H9 (cell line): ENCODE measurements at regions not wholly inside any gene's neighbourhood (a gene's known extent, or its start where the extent isn't known, plus 50 kb on each side); places are given as distances from the start of the nearest gene placed in this dataset.

Source experiments
- DNase-seq: peaks from one replicate; pipeline ENCODE4 v3.0.0-alpha.2; 2017
- H2AFZ ChIP-seq: one replicate; pipeline ENCODE4 v1.6.1; 2013; ENCODE audit warnings: mild to moderate bottlenecking, low read length, control low read depth, moderate library complexity
- H2AK5ac ChIP-seq: 2 replicates; pipeline ENCODE4 v1.6.1; 2013; ENCODE audit warnings: low read length, control low read depth, mixed read lengths; ENCODE audit not compliant: insufficient read length
- H2BK120ac ChIP-seq: one replicate; pipeline ENCODE4 v1.6.1; 2013; ENCODE audit warnings: low read depth, mild to moderate bottlenecking, low read length, control low read depth, inconsistent platforms; ENCODE audit not compliant: poor library complexity, severe bottlenecking
- H2BK12ac ChIP-seq: 2 replicates; pipeline ENCODE4 v1.6.1; 2013; ENCODE audit warnings: low read length, control low read depth, mixed read lengths, low read depth; ENCODE audit not compliant: insufficient read length
- H2BK15ac ChIP-seq: 2 replicates; pipeline ENCODE4 v1.6.1; 2013; ENCODE audit warnings: low read depth, low read length, control low read depth
- H2BK20ac ChIP-seq: one replicate; pipeline ENCODE4 v1.6.1; 2013; ENCODE audit warnings: low read depth, mild to moderate bottlenecking, low read length, control low read depth, inconsistent platforms; ENCODE audit not compliant: poor library complexity, severe bottlenecking
- H2BK5ac ChIP-seq: 2 replicates; pipeline ENCODE4 v1.6.1; 2013; ENCODE audit warnings: low read length, control low read depth, mixed read lengths; ENCODE audit not compliant: insufficient read length
- H3K14ac ChIP-seq: 2 replicates; pipeline ENCODE4 v1.6.1; 2013; ENCODE audit warnings: low read length, control low read depth; ENCODE audit not compliant: insufficient read depth
- H3K18ac ChIP-seq: 2 replicates; pipeline ENCODE4 v1.6.1; 2013; ENCODE audit warnings: low read depth, mild to moderate bottlenecking, mixed read lengths, low read length, control low read depth; ENCODE audit not compliant: insufficient read length
- H3K23ac ChIP-seq: 2 replicates; pipeline ENCODE4 v1.6.1; 2013; ENCODE audit warnings: low read length, control low read depth, mixed read lengths, low read depth; ENCODE audit not compliant: insufficient read length
- H3K23me2 ChIP-seq: 2 replicates; pipeline ENCODE4 v1.6.1; 2013; ENCODE audit warnings: low read depth, mild to moderate bottlenecking, mixed read lengths, low read length, control low read depth; ENCODE audit not compliant: insufficient read length, poor library complexity, severe bottlenecking
- H3K27ac ChIP-seq: 2 replicates; pipeline ENCODE4 v1.5.1; 2013; ENCODE audit warnings: low read length, control low read depth, mixed read lengths, low read depth; ENCODE audit not compliant: insufficient read length
- H3K27me3 ChIP-seq: 2 replicates; pipeline ENCODE4 v1.6.1; 2013; ENCODE audit warnings: low read length, control low read depth, inconsistent platforms; ENCODE audit not compliant: insufficient read depth
- H3K4ac ChIP-seq: 2 replicates; pipeline ENCODE4 v1.6.1; 2013; ENCODE audit warnings: low read depth, mild to moderate bottlenecking, control low read depth, inconsistent platforms, low read length, moderate library complexity
- H3K4me1 ChIP-seq: 2 replicates; pipeline ENCODE4 v1.6.1; 2013; ENCODE audit warnings: low read length, control low read depth, inconsistent platforms; ENCODE audit not compliant: insufficient read depth
- H3K4me2 ChIP-seq: 2 replicates; pipeline ENCODE4 v1.6.1; 2013; ENCODE audit warnings: low read length, control low read depth, mixed read lengths; ENCODE audit not compliant: insufficient read length, insufficient read depth
- H3K56ac ChIP-seq: 2 replicates; pipeline ENCODE4 v1.6.1; 2013; ENCODE audit warnings: low read depth, mild to moderate bottlenecking, mixed read lengths, low read length, control low read depth; ENCODE audit not compliant: insufficient read length
- H3K79me1 ChIP-seq: 2 replicates; pipeline ENCODE4 v1.6.1; 2013; ENCODE audit warnings: low read depth, mild to moderate bottlenecking, moderate library complexity, low read length, control low read depth, inconsistent platforms; ENCODE audit not compliant: insufficient read depth, poor library complexity, severe bottlenecking
- H3K79me2 ChIP-seq: 2 replicates; pipeline ENCODE4 v1.6.1; 2013; ENCODE audit warnings: low read length, control low read depth, inconsistent platforms; ENCODE audit not compliant: insufficient read depth
- H3K9ac ChIP-seq: 2 replicates; pipeline ENCODE4 v1.6.1; 2013; ENCODE audit warnings: low read length, control low read depth, mixed read lengths; ENCODE audit not compliant: insufficient read length; ENCODE audit errors: extremely low read depth
- H3K9me3 ChIP-seq: one replicate; pipeline ENCODE4 v1.6.1; 2013; ENCODE audit warnings: low read depth, low read length, inconsistent platforms; ENCODE audit not compliant: control insufficient read depth
- H3T11ph ChIP-seq: one replicate; pipeline ENCODE4 v1.6.1; 2013; ENCODE audit warnings: mild to moderate bottlenecking, low read length, control low read depth, inconsistent platforms
- H4K20me1 ChIP-seq: one replicate; pipeline ENCODE4 v1.6.1; 2013; ENCODE audit not compliant: control insufficient read depth, insufficient read length, insufficient read depth
- H4K5ac ChIP-seq: 2 replicates; pipeline ENCODE4 v1.6.1; 2013; ENCODE audit warnings: low read depth, mild to moderate bottlenecking, mixed read lengths, low read length, control low read depth; ENCODE audit not compliant: insufficient read length
- H4K8ac ChIP-seq: replicated peaks from 2 replicates; pipeline ENCODE4 v1.6.1; 2013; ENCODE audit warnings: low read length, control low read depth, mixed read lengths, low read depth; ENCODE audit not compliant: insufficient read length
- H4K91ac ChIP-seq: 2 replicates; pipeline ENCODE4 v1.6.1; 2013; ENCODE audit warnings: low read depth, mild to moderate bottlenecking, moderate library complexity, mixed read lengths, low read length, control low read depth; ENCODE audit not compliant: insufficient read length
- H3K27ac Mint-ChIP-seq, 3 experiments: 2 replicates in 2 of 3; 3 replicates in 1 of 3; pipeline ENCODE4 v1.8.0; 2020 to 2021; ENCODE audit warnings: mixed read lengths in 3 of 3, mild to moderate bottlenecking in 1 of 3, moderate library complexity in 1 of 3
- H3K27me3 Mint-ChIP-seq: 2 replicates; pipeline ENCODE4 v1.8.0; 2021; ENCODE audit warnings: low read depth, mild to moderate bottlenecking, moderate library complexity, mixed read lengths
- H3K36me3 Mint-ChIP-seq, 3 experiments: 2 replicates in 2 of 3; 3 replicates in 1 of 3; pipeline ENCODE4 v1.8.0; 2020 to 2021; ENCODE audit warnings: low read depth in 3 of 3, mixed read lengths in 3 of 3; ENCODE audit not compliant: insufficient read depth in 1 of 3
- H3K4me1 Mint-ChIP-seq, 2 experiments: 2 replicates each; pipeline ENCODE4 v1.8.0; 2020; ENCODE audit warnings: mixed read lengths in 2 of 2
- H3K4me3 Mint-ChIP-seq, 2 experiments: 2 replicates in 1 of 2; 3 replicates in 1 of 2; pipeline ENCODE4 v1.8.0; 2020 to 2021; ENCODE audit warnings: mild to moderate bottlenecking in 2 of 2, mixed read lengths in 2 of 2, moderate library complexity in 1 of 2
- H3K9me3 Mint-ChIP-seq, 2 experiments: 2 replicates in 1 of 2; 3 replicates in 1 of 2; pipeline ENCODE4 v1.8.0; 2020; ENCODE audit warnings: mild to moderate bottlenecking in 2 of 2, mixed read lengths in 2 of 2, moderate library complexity in 1 of 2
- CTCF ChIP-seq: fragments of 200-600 bp; sonication (generic); conservative IDR thresholded peaks from 3 replicates; pipeline ENCODE4 v1.8.0; 2021; ENCODE audit warnings: antibody characterized with exemption, mild to moderate bottlenecking
- WGBS: extraction: QIAGEN DNeasy Blood & Tissue Kit; methylation state at CpG from one replicate; pipeline ENCODE4 v1.1.7; 2013; ENCODE audit warnings: missing lambda C conversion rate, low lambda C conversion rate, mixed read lengths; ENCODE audit not compliant: insufficient read length; ENCODE audit errors: extremely low coverage; 5-methylcytosine and 5-hydroxymethylcytosine counted together

GRCh38 chr2:194323740-194324139 lies 1333.3 kb upstream of the SLC39A10 start:
- Histone ChIP-seq H3K79me2 (no peaks in the 10 kb centered on the region), H3K9ac (no peak overlapping the region), H4K91ac (no peak overlapping the region), H3T11ph (no peak overlapping the region), H2BK20ac (no peak overlapping the region), H2AK5ac (no peak overlapping the region), H3K14ac (no peak overlapping the region), H4K20me1 (no peaks in the 10 kb centered on the region), H3K4me1 (no peaks in the 10 kb centered on the region), H2BK12ac (no peak overlapping the region), H4K5ac (no peak overlapping the region), H3K27me3 (no peaks in the 10 kb centered on the region), H2AFZ (no peak overlapping the region), H4K8ac (no peak overlapping the region), H3K23ac (no peak overlapping the region), H3K4ac (no peak overlapping the region), H3K79me1 (no peaks in the 10 kb centered on the region), H3K27ac (no peak overlapping the region), H3K23me2 (no peaks in the 10 kb centered on the region), H2BK120ac (no peak overlapping the region), H3K9me3 (no peaks in the 10 kb centered on the region), H3K18ac (no peak overlapping the region), H2BK15ac (no peak overlapping the region), H3K4me2 (no peak overlapping the region), H3K56ac (no peak overlapping the region), H2BK5ac (no peak overlapping the region)
- Mint-ChIP-seq H3K4me1 (no peaks in the 10 kb centered on the region), H3K27ac (no peak overlapping the region), H3K4me3 (no peak overlapping the region), H3K27me3 (no peaks in the 10 kb centered on the region), H3K9me3 (peaks cover 0 to 4% of the 10 kb centered on the region in 2 experiments; a peak in 1 of 5 replicates), H3K36me3 (no peaks in the 10 kb centered on the region; a peak in 1 of 7 replicates)
- DNase-seq, result no peak
- no CpG with 5 or more reads among the region's 1 CpG for WGBS
- no peak for TF ChIP-seq CTCF
